ENCODE measurements at regions not wholly inside any gene's neighbourhood (a gene's known extent, or its start where the extent isn't known, plus 50 kb on each side); places are given as distances from the start of the nearest gene placed in this dataset.

DNA sequence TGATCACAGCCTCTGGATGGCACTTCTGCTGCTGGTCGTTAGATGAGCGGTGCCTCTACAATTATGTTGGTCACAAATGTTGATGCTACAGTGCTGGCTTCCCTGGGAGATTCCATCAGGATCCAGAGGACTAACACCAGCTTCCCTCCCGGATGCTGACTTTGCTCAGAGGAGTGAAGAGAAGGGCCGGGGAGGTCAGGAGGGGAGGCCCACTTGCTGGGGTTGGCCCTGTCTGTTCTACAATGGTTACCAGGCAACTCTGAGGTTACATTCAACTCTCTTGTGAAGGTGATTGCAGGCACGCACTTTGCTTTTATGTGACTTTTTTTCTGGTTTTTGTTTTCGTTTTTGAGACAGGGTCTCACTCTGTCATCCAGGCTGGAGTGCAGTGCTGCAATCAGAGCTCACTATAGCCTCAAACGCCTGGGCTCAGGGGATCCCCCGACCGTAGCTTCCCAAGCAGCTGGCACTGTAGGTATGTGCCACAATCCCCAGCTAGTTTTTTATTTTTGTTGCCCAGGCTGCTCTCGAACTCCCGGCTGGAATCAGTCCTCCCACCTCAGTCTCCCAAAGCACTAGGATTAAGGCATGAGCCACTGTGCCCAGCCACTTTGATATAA, 112.5 kb downstream of the ADSS2 start:
- peak; percentile 39 for ATAC-seq (replicated peaks)
- Mint-ChIP-seq H3K36me3 (ENCODE audit: low read depth) (no peaks in the 10 kb centered on the region), H3K27me3 (peaks cover 4% of the 10 kb centered on the region), H3K27ac (no peak overlapping the region), H3K4me3 (no peak overlapping the region), H3K4me1 (no peaks in the 10 kb centered on the region), H3K9me3 (no peaks in the 10 kb centered on the region)

DNA sequence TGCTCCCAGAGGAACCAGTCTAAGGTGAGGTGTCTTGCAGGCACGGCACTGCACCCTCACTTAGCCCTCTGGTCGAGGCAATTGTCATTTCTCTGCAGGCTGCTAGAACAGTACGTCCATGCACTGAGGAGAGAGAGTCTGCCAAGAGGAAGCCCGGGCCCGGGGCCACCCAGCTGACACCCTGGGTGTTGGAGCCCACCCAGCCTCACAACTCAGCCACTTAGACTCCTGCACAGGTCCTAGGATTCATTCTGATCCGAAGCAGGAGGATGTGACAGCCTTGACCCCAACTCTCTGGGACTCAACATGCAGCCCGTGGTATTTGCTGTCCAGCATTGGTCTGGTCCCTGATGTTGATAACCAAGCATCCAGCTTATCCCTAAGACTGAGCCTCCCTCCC, 111.9 kb downstream of the ADSS2 start:
- H3K27ac Mint-ChIP-seq: no peak overlapping the region
- no peaks in the 10 kb centered on the region for H3K27me3 Mint-ChIP-seq
- no peaks in the 10 kb centered on the region for H3K36me3 Mint-ChIP-seq (ENCODE audit: low read depth)
- H3K4me3 Mint-ChIP-seq: no peak overlapping the region
- H3K4me1 Mint-ChIP-seq: no peaks in the 10 kb centered on the region
- no peaks in the 10 kb centered on the region for H3K9me3 Mint-ChIP-seq
- ATAC-seq (replicated peaks): no peak

DNA sequence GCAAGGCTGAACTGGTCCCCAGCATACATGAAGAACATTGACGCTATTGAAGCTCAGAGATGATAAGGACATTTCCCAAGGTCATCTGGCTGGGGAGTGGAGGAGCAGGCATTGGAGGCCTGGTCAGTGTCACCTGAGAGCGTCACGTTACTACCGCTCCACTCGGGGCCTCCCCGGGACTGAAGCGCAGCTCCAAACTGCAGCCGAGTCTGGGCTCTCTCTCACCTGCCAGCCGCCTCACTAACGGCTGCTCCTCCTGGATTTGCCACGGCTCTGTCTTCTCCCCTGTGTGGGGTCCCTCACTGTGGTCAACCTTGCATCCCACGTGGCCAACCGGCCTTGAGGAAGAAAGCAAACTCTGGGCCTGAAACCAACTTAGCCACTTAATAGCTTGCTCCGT, 111.3 kb downstream of the ADSS2 start:
- no peak overlapping the region for H3K27ac Mint-ChIP-seq
- ATAC-seq (replicated peaks): no peak
- H3K4me1 Mint-ChIP-seq: no peaks in the 10 kb centered on the region
- H3K36me3 Mint-ChIP-seq (ENCODE audit: low read depth): no peaks in the 10 kb centered on the region
- H3K9me3 Mint-ChIP-seq: no peaks in the 10 kb centered on the region
- no peak overlapping the region for H3K4me3 Mint-ChIP-seq
- H3K27me3 Mint-ChIP-seq: no peaks in the 10 kb centered on the region

DNA sequence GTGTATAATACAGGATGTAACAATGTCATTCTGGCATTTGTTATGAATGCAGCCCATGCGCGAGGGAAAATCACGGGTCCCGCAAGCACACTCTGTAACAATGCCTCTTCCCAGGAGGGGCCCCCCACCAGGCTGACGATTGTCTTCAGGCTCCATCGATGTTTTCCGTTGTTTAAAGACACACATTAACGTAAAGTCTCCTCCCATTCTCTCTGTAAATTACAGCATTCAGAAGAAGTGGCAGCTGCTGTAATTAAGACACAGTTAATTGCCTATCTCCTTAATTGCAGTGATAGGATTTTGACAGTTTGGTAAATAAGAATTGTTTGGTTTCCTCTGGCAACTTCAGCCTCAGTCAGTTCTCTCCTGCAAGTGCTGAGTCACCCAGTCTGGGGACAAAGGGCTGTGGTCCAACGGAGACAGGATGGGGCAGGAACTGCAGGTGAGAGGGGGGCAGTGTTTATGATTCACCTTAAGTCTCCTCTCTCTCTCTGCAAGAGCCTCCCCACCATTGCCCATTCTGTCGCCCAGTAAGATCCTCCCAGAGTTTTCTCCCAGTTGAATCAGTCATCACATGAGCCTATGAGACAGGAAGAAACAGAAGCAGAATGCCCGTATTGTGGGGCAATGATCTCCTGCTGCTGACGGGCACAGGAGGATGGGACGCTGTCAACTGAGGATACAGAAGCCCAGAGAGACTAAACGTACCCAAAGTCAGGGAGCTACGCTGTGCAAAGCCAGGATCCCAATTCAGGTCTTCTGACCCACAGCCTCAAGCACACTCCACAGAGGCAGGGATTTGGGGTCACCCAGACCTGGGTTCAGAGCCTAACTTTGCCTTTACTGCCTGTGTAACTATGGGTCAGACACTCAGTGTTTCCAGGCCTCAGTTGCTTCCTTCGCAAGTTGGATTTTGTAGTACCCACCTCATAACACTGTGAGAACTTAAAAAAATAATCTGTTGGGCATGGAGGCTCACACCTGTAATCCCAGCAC, 110.0 kb downstream of the ADSS2 start:
- no peak overlapping the region for H3K4me3 Mint-ChIP-seq
- no peaks in the 10 kb centered on the region for H3K4me1 Mint-ChIP-seq
- no peaks in the 10 kb centered on the region for H3K36me3 Mint-ChIP-seq (ENCODE audit: low read depth)
- H3K27me3 Mint-ChIP-seq: peaks cover 3% of the 10 kb centered on the region
- peak overlapping the region; percentile 69 for H3K27ac Mint-ChIP-seq
- ATAC-seq (replicated peaks): peak; percentile 84
- no peaks in the 10 kb centered on the region for H3K9me3 Mint-ChIP-seq

DNA sequence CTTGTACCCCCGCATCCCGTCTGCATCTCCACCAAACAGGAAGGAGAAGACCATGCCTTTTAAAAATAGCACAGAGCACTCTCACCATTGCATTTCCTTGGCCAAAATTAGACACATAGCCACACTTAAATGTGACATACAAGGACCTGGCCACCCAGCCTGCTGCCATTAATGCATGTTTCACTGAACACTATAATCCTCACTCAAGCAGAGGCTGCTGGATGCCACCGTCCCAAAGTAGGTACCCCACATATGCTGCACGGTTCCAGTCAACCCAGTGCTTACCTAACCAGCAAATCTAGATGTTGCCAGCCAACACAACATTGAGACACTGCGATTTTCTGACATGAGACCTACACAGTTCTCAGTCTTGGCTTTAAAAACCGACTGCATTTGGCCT, 107.7 kb downstream of the ADSS2 start:
- Mint-ChIP-seq H3K9me3 (no peaks in the 10 kb centered on the region), H3K36me3 (ENCODE audit: low read depth) (no peaks in the 10 kb centered on the region), H3K4me3 (no peak overlapping the region), H3K4me1 (peaks cover 1% of the 10 kb centered on the region), H3K27ac (no peak overlapping the region), H3K27me3 (peaks cover 3% of the 10 kb centered on the region)
- no peak for ATAC-seq (replicated peaks)

DNA sequence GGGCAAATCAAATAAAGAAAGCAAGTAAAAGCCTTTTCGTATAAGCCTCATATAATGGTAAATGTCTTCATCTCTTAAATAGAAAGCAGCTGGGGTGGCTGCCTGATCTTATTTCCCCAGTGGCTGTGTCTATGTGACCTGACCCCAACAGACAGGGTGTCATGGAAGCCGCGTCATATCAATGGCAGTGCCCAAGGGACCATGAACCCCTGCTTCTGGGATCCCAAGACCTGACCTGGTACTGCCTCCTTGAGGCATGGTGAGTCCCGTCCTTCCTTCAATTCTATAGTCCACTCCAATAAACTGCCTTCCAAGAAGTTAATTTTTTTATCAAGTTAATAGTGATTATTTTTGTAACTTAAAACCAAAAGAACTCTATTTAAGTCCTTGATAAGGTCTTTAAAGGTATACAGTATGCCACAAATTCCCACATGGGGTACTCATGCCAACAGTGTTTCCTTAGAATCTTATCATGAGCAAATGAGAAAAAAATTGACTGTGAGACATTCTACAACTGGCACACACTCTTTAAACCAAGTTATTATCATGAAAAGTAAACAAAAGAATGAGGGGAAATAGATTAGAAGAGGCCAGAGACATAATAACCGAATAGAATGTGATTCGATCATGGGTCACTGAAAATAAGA, 104.6 kb downstream of the ADSS2 start:
- no peak for ATAC-seq (replicated peaks)
- H3K4me1 Mint-ChIP-seq: peaks cover 18% of the 10 kb centered on the region
- no peak overlapping the region for H3K27ac Mint-ChIP-seq
- H3K36me3 Mint-ChIP-seq (ENCODE audit: low read depth): no peaks in the 10 kb centered on the region
- peaks cover 15% of the 10 kb centered on the region for H3K27me3 Mint-ChIP-seq
- H3K4me3 Mint-ChIP-seq: no peak overlapping the region
- H3K9me3 Mint-ChIP-seq: no peaks in the 10 kb centered on the region

DNA sequence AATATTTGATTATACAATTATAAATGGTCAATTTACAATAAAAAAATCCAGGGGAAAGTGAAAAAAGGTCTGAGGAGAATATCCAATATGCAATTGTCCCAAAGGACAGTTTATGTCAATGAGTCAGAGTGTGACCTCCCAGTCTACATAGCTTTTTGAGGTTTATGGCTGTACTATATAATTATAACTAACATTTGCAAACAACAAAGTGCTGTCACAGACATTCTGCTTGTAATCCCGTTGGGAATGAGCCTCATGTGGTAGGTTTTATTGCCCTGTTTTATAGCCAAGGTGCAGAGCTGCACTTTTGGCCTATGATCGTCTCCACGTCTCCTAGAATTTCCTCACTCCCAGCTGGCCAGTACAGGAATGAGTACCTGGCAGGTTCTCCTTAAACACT, 103.8 kb downstream of the ADSS2 start:
- H3K27me3 Mint-ChIP-seq: peaks cover 19% of the 10 kb centered on the region
- peaks cover 18% of the 10 kb centered on the region for H3K4me1 Mint-ChIP-seq
- H3K27ac Mint-ChIP-seq: no peak overlapping the region
- H3K4me3 Mint-ChIP-seq: no peak overlapping the region
- H3K36me3 Mint-ChIP-seq (ENCODE audit: low read depth): no peaks in the 10 kb centered on the region
- no peaks in the 10 kb centered on the region for H3K9me3 Mint-ChIP-seq
- ATAC-seq (replicated peaks): no peak

DNA sequence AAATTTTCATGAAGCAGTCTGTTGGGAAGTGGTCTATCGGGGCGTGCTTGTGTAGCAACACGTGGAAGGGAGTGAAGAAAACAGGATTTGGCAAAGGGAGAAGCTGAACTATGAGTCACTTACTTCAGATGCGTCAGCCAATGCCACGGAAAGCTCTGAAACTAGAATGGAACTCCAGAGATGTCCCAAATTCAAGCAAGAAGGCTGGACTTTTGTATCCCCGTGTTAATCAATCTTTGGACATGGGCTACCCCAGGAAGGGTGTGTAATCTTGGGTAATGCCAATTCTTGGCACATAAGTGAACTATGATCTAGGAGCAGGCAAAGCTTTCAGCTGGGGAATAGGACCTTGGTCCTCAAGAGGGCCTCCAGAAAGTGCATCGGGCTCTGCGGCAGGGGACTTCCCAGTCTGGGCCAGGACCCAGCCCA, 102.6 kb downstream of the ADSS2 start:
- peaks cover 19% of the 10 kb centered on the region for H3K27me3 Mint-ChIP-seq
- H3K27ac Mint-ChIP-seq: peak overlapping the region; percentile 90
- H3K36me3 Mint-ChIP-seq (ENCODE audit: low read depth): no peaks in the 10 kb centered on the region
- peaks cover 23% of the 10 kb centered on the region for H3K4me1 Mint-ChIP-seq
- ATAC-seq (replicated peaks): peak; percentile 42
- no peaks in the 10 kb centered on the region for H3K9me3 Mint-ChIP-seq
- peak overlapping the region; percentile 73 for H3K4me3 Mint-ChIP-seq

DNA sequence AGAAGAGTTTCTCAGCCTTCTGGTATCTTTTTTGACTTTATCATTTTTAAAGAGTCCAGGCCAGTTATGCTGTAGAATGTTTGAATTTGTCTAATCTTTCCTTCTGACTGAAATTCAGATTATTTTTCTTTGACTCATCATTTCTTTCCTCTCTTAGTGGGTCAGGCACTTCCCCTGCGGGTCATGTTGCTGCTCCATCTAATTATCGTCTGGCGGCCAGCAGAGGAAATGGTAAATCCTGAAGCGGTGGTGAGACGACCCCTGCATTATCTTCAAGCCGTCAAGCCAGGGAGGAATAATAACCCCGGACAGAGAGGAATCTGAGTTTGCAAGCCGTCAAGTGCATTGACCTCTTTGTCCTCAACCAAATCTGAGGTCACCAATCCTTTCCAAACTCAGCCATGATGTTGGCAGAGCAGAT, 102.1 kb downstream of the ADSS2 start:
- Mint-ChIP-seq H3K9me3 (no peaks in the 10 kb centered on the region), H3K27ac (peak overlapping the region; percentile 90), H3K27me3 (peaks cover 19% of the 10 kb centered on the region), H3K4me1 (peaks cover 23% of the 10 kb centered on the region), H3K36me3 (ENCODE audit: low read depth) (no peaks in the 10 kb centered on the region), H3K4me3 (peak overlapping the region; percentile 73)
- ATAC-seq (replicated peaks): peak; percentile 54

DNA sequence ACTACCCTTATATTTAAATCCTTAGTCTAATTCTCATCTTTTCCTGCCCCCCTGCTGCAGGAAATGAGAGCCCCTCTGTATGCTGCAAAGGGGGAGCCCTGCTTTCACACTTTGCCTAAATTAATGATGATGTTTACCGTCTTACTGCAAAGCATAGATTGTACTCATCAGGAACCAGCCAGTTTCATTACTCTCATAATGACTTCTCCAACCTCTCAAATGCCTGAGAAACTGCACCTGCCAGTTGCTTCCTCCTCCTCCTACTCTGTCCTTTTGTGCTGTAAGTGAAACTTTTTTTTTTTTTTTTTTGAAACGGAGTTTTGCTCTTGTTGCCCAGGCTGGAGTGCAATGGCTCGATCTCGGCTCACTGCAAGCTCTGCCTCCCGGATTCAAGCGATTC, 101.7 kb downstream of the ADSS2 start:
- H3K4me1 Mint-ChIP-seq: peaks cover 23% of the 10 kb centered on the region
- no peaks in the 10 kb centered on the region for H3K36me3 Mint-ChIP-seq (ENCODE audit: low read depth)
- peak overlapping the region; percentile 90 for H3K27ac Mint-ChIP-seq
- peaks cover 19% of the 10 kb centered on the region for H3K27me3 Mint-ChIP-seq
- H3K9me3 Mint-ChIP-seq: no peaks in the 10 kb centered on the region
- peak overlapping the region; percentile 73 for H3K4me3 Mint-ChIP-seq
- ATAC-seq (replicated peaks): peak; percentile 77

DNA sequence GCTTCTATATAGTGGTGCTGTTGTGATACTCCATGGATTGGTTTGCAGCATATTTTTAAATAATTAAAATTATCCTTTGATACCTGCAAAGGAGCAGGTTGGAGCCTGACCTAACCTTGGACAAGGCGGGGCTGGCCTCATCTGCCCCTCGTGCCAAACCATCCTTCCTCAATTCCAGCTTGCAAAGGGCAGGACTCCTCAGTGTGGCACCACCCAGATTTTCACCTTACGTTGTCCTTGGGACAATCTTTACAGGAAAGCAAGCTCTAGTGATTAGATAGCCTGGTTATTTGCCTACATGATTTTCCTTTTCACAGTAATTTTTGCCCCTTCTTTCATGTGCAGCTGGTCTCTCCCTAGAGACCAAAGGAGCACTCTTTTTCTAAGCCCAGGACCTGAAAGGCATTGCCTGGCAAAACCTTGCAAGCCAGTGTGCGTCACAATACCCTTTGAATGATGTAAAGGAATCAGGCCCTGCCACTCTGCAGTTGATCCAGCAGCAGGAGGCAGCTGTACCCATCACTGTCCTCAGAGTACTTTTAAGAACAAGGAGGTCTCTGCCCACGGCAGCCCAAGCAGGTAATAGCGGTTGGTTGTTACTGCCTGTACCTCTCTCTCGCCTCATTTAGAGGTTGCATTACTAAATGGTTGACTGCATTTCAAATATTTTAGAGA, 99.4 kb downstream of the ADSS2 start:
- no peak for ATAC-seq (replicated peaks)
- Mint-ChIP-seq H3K9me3 (no peaks in the 10 kb centered on the region), H3K36me3 (ENCODE audit: low read depth) (no peaks in the 10 kb centered on the region), H3K27ac (no peak overlapping the region), H3K4me3 (no peak overlapping the region), H3K27me3 (peaks cover 16% of the 10 kb centered on the region), H3K4me1 (peaks cover 23% of the 10 kb centered on the region)

DNA sequence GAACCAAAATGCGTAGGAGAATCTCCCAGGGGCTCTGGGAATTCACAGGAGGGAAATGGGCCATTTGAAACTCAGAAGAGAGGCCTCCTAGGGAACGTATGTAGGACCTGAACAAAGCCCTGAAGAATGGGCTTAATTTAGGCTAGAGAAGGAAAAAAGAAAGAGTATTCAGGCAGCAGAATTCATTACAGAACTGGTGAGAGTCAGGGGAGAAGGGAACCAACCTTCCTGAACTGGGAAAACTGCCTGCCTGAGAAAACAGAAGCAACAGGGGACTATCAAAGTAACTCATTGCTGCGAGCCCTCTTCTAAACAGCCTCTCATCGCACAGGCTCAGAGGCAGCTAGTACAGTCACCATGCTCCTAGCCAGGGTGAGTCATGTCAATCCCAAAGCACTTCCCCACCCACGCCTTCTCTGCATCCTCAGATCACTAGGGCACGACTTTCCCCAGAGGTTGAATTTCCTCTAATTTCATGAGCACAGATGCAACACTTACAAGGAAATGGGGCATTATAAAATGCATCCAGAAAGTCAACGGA, 98.1 kb downstream of the ADSS2 start:
- peak; percentile 76 for ATAC-seq (replicated peaks)
- peaks cover 16% of the 10 kb centered on the region for H3K27me3 Mint-ChIP-seq
- no peak overlapping the region for H3K4me3 Mint-ChIP-seq

DNA sequence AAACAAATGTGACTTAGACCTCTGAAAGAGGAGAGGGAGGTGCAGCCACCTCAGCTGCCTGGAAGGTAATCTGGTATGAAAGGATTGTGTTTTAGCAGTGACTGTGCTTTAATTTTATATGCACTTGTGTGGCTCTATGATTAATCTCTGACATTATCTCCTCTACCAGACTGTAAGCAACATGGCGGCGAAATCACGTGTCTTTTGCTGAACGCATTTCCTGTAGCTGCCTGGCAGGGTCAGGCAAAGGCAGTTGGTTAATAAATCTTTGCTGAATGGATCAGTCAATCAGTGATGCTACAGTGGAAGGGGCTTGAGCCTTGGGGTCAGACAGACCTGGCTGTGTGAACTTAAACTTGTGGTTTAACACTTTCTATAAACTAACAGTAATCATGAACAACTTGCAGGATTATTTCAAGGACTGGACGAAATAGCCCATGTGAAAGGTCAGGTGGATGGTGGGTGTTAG, 96.9 kb downstream of the ADSS2 start:
- no peak for ATAC-seq (replicated peaks)
- Mint-ChIP-seq H3K4me3 (no peak overlapping the region), H3K36me3 (ENCODE audit: low read depth) (no peaks in the 10 kb centered on the region), H3K4me1 (peaks cover 14% of the 10 kb centered on the region), H3K27me3 (peaks cover 15% of the 10 kb centered on the region), H3K9me3 (no peaks in the 10 kb centered on the region), H3K27ac (no peak overlapping the region)

More for the DNA sequence above, 98.1 kb downstream of the ADSS2 start:
- peaks cover 23% of the 10 kb centered on the region for H3K4me1 Mint-ChIP-seq
- no peaks in the 10 kb centered on the region for H3K36me3 Mint-ChIP-seq (ENCODE audit: low read depth)
- no peaks in the 10 kb centered on the region for H3K9me3 Mint-ChIP-seq
- H3K27ac Mint-ChIP-seq: no peak overlapping the region

DNA sequence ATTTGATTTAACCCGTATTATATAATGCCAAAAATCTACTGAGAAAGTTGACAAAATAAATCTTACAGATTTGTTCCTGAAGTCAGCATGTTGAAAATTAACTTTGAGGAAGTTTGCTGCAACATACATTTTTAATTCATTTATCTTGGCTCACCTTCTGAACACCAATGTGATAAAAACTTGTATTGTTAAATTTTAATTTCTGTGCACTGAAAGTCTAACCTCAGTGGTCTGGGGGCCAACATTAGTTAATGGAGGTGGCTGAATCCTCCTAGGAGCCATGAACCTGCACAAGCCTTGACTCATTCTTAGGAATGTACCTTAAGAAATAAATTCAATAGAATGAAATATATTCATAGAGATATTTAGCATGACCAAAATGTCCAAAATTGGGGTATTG, 95.3 kb downstream of the ADSS2 start:
- Mint-ChIP-seq H3K4me3 (no peak overlapping the region), H3K27me3 (peaks cover 5% of the 10 kb centered on the region), H3K36me3 (ENCODE audit: low read depth) (no peaks in the 10 kb centered on the region), H3K27ac (no peak overlapping the region), H3K4me1 (peaks cover 5% of the 10 kb centered on the region), H3K9me3 (no peaks in the 10 kb centered on the region)
- ATAC-seq (replicated peaks): no peak
